Stomach (tissue), 4 donors: ENCODE measurements at regions not wholly inside any gene's neighbourhood (a gene's known extent, or its start where the extent isn't known, plus 50 kb on each side); places are given as distances from the start of the nearest gene placed in this dataset.

ENCODE experiments used
- EP300 ChIP-seq: sonication (generic); formaldehyde crosslinking; IDR thresholded peaks from one replicate; pipeline ENCODE4 v1.6.1; 2017; ENCODE audit warnings: antibody characterized with exemption
- TF ChIP-seq, protein P1 (sequence below), 7 experiments: fragments of 450-650 bp in 4 of 7; fragments of 200-600 bp in 3 of 7; sonication (generic) in 3 of 7; IDR thresholded peaks; one replicate each; pipeline ENCODE4 v1.5.1; 2016 to 2019; ENCODE audit warnings: antibody characterized with exemption in 7 of 7, control low read depth in 2 of 7, mild to moderate bottlenecking in 1 of 7

DNA sequence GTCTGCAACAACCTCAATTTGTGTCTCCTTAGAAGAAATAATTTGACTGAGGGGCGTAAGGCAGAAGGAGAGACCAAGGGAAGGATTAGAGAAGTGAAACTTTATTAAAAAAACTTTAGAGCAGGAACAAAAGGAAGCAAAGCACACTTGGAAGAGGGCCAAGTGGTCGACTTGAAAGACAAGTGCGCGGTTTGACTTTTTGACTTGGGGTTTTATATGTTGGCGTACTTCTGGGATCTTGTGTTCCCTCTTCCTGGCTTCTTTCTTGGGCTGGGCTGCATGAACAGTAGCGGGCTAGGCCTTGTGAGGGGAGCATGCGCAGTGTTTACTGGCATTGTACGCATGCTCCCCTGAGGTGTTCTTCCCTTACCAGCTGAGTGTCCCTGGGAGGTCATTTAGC lies 369.3 kb upstream of the DCN start:
- TF ChIP-seq, protein P1, sequence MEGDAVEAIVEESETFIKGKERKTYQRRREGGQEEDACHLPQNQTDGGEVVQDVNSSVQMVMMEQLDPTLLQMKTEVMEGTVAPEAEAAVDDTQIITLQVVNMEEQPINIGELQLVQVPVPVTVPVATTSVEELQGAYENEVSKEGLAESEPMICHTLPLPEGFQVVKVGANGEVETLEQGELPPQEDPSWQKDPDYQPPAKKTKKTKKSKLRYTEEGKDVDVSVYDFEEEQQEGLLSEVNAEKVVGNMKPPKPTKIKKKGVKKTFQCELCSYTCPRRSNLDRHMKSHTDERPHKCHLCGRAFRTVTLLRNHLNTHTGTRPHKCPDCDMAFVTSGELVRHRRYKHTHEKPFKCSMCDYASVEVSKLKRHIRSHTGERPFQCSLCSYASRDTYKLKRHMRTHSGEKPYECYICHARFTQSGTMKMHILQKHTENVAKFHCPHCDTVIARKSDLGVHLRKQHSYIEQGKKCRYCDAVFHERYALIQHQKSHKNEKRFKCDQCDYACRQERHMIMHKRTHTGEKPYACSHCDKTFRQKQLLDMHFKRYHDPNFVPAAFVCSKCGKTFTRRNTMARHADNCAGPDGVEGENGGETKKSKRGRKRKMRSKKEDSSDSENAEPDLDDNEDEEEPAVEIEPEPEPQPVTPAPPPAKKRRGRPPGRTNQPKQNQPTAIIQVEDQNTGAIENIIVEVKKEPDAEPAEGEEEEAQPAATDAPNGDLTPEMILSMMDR (IDR thresholded peaks at IDR 0.05): no peak
- TF ChIP-seq EP300: no peak
